GM19468 (cell line): ENCODE measurements at regions not wholly inside any gene's neighbourhood (a gene's known extent, or its start where the extent isn't known, plus 50 kb on each side); places are given as distances from the start of the nearest gene placed in this dataset.
"Not testable (repeated sequence)": the region's sequence is repeated elsewhere in the genome, so short reads cannot be mapped to it uniquely, and the experiment has no call there.

Source experiments
- ATAC-seq: cut with Tn5 transposase; IDR thresholded peaks from one replicate; pipeline ENCODE4 v1.9.1; 2021; ENCODE audit warnings: mild to moderate bottlenecking, moderate library complexity, moderate number of reproducible peaks; ENCODE audit not compliant: unreplicated experiment; ENCODE audit errors: extremely low read depth

DNA sequence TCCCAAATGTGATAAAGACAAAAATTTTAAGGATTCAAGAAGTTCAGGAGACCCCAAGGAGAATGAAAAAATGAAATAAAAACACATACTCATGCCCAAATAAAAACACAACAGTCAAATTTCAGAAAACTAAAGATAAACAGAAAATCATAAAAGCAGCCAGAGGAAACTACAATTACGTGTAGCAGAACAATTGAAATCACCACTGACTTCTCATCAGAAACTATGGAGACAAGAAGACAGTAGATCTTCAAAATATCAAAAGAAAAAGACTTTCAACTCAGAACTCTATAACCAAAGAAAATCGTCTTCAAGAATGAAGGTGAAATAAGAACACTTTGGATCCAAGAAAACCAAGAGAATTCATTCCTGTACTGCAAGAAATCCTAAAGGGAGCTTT, 54.9 kb downstream of the DIO3 start:
- ATAC-seq: no peak

DNA sequence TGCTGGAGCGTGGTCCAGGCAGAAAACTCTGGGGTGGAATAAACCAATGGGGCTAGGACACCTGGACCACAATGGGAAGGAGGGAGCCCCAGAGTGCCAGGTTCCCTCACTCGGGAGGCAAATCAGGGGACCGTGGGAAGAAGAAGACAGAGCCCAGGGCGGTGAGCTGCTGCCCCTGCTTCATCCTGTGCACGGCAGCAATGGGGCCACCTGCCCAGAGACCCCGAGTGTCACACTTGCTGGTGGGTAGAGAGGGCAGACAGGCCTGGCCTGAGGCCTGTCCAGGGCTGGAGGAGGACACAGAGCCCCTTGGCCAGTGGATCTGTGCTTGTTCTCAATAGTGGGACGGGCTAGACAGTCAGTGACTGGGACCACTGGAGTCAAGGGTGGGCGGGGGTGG, 58.2 kb downstream of the DIO3 start:
- no peak for ATAC-seq

GRCh38 chr14:101620031-101620788, 58.9 kb downstream of the DIO3 start:
- no peak for ATAC-seq

GRCh38 chr14:101620821-101621785, 59.8 kb downstream of the DIO3 start:
- no peak for ATAC-seq

- ATAC-seq: no peak
Measured at GRCh38 chr14:101622251-101623076, 61.2 kb downstream of the DIO3 start.

DNA sequence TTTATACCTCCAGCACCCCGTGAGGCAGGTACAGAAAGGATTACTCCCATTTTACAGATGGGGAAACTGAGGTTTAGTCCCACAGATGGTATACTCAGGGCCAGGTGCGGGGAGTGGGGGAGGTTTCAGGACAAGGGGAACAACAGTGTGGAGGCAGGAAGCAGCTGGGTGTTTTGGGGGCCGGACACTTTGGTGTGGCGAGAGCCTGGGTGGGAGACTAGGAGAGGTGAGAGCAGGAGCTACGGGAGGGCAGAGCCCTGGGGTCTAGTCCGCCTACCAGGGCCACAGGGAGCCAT, 61.7 kb downstream of the DIO3 start:
- ATAC-seq: no peak

- no peak for ATAC-seq
Measured at GRCh38 chr14:101623685-101624444, 62.6 kb downstream of the DIO3 start.

DNA sequence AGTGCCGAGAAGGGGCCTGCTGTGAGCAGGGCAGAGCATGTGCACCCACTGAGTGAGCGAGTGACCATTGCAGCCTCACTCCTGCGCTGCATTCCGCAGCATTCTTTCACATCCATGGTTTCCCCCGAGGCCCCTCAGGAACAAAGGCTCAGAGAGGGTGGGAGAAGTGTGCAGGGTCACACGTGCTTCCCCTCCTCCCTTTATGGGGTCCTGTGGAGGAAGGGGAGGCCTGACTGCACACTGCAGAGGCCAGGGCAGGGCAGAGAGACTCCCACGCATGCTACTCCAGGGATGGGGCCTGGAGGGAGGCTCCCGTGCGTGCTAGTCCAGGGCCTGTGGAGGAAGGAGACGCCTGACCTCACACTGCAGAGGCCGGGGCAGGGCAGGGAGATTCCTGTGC, 63.2 kb downstream of the DIO3 start:
- ATAC-seq: no peak

- no peak for ATAC-seq
Measured at GRCh38 chr14:101625336-101626097, 64.2 kb downstream of the DIO3 start.

DNA sequence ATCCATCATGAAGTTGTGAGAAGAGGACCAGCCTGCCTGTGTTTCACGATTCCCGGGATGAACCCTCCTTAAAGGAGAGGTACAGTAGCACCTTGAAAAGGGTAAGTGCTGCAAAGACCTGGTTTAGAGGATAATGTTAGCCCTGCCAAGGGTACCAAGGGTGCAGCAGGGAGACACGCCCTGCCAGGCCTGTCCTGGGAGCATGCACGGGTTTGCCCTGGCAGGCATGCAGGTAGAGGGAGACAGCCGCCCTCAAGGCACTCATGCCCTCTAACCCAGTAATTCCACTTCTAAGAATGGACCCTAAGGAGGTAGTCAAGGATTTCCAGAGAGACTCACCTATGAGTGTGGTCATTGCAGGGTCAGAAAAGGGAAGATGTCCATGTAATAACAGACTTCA, 65.0 kb downstream of the DIO3 start:
- ATAC-seq: no peak

- ATAC-seq: no peak
Measured at GRCh38 chr14:101627915-101628262, 66.6 kb downstream of the DIO3 start.

- peak; percentile 79 for ATAC-seq
Measured at GRCh38 chr14:101628471-101628966, 67.2 kb downstream of the DIO3 start.

GRCh38 chr14:101628975-101629374, 67.7 kb downstream of the DIO3 start:
- ATAC-seq: no peak

- ATAC-seq: no peak
Measured at GRCh38 chr14:101630056-101630965, 69.0 kb downstream of the DIO3 start.

- ATAC-seq: no peak
Measured at GRCh38 chr14:101631199-101631598, 69.9 kb downstream of the DIO3 start.

DNA sequence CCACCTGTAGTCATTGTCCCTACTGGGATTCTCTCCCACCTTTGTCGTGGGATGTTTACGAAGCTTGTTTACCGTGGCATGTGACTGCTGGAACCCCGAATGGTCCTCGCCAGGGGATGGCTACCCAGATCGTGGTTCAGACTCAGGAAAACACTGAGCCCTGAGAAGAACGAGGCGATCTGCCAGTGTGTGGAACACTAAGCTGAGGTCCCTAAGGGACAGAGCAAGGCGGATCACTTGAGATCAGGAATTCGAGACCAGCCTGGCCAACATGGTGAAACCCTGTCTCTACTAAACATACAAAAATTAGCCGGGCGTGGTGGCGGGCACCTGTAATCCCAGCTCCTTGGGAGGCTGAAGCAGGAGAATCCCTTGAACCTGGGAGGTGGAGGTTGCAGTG, 70.7 kb downstream of the DIO3 start:
- ATAC-seq: not testable (repeated sequence)

DNA sequence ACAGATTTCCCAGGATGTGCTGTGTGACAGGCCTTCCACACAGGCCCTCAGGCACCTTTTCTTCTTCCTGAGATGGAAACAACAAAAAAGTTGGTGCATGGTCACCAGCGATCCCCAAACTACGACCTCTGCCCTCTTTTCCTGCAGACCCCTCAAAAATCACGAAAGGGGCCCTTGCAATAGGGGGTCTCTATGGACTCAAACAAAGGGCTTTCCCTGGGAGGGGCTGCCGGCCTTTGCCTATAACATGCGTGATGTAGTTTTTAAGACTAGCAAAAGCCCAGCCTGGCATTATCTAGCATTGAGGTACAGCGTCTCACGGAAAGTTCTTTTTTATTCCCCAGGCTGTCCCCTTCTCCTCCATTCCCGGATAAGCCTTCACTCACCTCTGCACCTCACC, 71.2 kb downstream of the DIO3 start:
- no peak for ATAC-seq

DNA sequence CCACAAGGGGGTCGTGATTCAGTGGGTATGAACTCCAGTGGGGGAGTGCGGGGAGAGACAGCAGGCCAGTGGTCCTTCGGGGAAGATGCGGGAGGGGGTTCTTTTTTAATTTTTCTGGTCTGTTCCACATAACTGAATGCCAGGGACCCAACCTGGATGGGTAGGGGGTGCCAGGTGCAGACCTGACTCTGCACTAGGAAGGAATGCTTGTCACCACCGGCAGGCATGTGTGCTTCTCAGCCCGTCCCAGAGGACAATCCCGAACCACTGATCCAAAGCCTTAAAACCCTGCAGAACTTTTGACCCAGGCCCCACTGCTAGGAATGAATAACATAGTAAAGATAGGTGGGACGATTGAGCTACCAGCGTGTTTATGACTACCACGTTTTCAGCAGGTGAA, 72.0 kb downstream of the DIO3 start:
- ATAC-seq: no peak
